ENCODE measurements at regions not wholly inside any gene's neighbourhood (a gene's known extent, or its start where the extent isn't known, plus 50 kb on each side); places are given as distances from the start of the nearest gene placed in this dataset.

GRCh38 chr5:87138091-87138805, 129.4 kb upstream of the RASA1 start:
- TF ChIP-seq CTCF (IDR thresholded peaks at IDR 0.05) (no peak), USF1 (CRISPR knock-in tag; IDR thresholded peaks at IDR 0.05) (no peak), E2F4 (CRISPR knock-in tag; IDR thresholded peaks at IDR 0.05; ENCODE audit: borderline replicate concordance, low read depth) (no peak), RELA (CRISPR knock-in tag; IDR thresholded peaks at IDR 0.05; ENCODE audit: borderline replicate concordance) (no peak), FOXK1 (CRISPR knock-in tag; IDR thresholded peaks at IDR 0.05) (no peak), ZNF121 (CRISPR knock-in tag; IDR thresholded peaks at IDR 0.05) (no peak), NR3C1 (CRISPR knock-in tag; conservative IDR thresholded peaks at IDR 0.05; ENCODE audit: low read depth) (no peak), MAX (CRISPR knock-in tag; IDR thresholded peaks at IDR 0.05) (no peak), CBFB (CRISPR knock-in tag; IDR thresholded peaks at IDR 0.05; ENCODE audit: low read depth) (no peak), ATF2 (CRISPR knock-in tag; IDR thresholded peaks at IDR 0.05; ENCODE audit: borderline replicate concordance, low read depth) (no peak), FOXP1 (CRISPR knock-in tag; IDR thresholded peaks at IDR 0.05; ENCODE audit: borderline replicate concordance) (no peak)
